ENCODE measurements at regions not wholly inside any gene's neighbourhood (a gene's known extent, or its start where the extent isn't known, plus 50 kb on each side); places are given as distances from the start of the nearest gene placed in this dataset.

DNA sequence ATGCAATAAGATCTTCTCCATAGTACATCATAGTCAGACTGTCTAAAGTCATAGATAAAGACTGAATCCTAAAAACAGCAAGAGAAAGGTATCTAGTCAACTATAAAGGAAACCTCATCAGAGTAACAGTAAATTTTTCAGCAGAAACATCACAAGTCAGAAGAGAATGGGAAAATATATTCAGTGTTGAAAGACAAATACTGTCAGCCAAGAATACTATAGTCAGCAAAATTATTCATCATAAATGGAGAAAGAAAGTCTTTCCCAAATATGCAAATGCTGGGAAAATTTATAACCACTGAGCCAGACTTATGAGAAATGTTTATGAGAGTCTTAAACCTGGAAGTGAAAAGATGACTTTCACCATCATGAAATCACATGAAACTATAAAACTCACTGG lies 136.7 kb downstream of the KDR start:
- no peaks in the 10 kb centered on the region for H3K4me1 ChIP-seq
- no peak for DNase-seq
- ATAC-seq: no peak
- no peaks in the 10 kb centered on the region for H3K36me3 ChIP-seq
- TF ChIP-seq, protein P1, sequence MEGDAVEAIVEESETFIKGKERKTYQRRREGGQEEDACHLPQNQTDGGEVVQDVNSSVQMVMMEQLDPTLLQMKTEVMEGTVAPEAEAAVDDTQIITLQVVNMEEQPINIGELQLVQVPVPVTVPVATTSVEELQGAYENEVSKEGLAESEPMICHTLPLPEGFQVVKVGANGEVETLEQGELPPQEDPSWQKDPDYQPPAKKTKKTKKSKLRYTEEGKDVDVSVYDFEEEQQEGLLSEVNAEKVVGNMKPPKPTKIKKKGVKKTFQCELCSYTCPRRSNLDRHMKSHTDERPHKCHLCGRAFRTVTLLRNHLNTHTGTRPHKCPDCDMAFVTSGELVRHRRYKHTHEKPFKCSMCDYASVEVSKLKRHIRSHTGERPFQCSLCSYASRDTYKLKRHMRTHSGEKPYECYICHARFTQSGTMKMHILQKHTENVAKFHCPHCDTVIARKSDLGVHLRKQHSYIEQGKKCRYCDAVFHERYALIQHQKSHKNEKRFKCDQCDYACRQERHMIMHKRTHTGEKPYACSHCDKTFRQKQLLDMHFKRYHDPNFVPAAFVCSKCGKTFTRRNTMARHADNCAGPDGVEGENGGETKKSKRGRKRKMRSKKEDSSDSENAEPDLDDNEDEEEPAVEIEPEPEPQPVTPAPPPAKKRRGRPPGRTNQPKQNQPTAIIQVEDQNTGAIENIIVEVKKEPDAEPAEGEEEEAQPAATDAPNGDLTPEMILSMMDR (IDR thresholded peaks at IDR 0.05): no peak
- H3K27me3 ChIP-seq: no peaks in the 10 kb centered on the region
- H3K9me3 ChIP-seq: peaks cover 7% of the 10 kb centered on the region
- no peak overlapping the region for H3K27ac ChIP-seq
- no peak overlapping the region for H3K4me3 ChIP-seq
- intact Hi-C loops (cut with DNase I): no loop called here

DNA sequence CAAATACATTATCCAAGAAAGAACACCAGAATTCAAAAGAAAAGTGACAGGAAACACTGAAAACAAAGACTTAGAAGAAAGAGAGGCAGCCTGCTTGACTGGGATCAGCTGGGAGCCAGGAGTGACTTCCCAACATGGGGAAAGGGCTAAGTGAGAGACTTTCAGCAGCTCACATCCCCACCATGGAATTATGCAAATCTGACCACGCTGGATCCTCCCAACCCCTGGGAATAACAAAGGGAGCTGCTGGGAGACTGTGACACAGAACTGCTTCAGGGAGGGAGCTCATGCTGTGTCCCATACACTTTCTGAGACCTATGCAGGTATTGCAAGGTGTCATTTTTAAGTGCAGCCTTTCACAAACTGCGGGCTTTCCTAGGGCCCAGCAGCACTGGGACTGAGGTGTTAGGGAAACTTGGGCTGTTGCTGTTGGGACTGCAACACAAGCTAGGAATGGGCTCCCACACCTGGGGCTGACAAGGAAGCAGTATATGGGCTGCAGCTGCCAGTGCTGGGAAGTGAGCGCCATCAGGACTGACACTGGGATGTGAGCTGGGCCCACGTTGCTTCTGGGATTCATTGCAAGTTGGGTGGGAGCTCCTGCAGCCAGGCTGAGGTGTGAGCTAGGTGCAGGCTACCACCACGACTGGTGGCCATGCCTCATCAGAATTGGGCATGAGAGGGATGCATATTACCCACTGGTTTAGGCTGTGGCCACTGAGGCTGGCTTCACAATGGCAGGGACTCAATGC lies 139.1 kb downstream of the KDR start:
- intact Hi-C loops (cut with DNase I): no loop called here
- Histone ChIP-seq H3K9me3 (peaks cover 7% of the 10 kb centered on the region), H3K27me3 (no peaks in the 10 kb centered on the region), H3K27ac (no peak overlapping the region), H3K4me3 (no peak overlapping the region), H3K36me3 (no peaks in the 10 kb centered on the region), H3K4me1 (no peaks in the 10 kb centered on the region)
- TF ChIP-seq, protein P1 (IDR thresholded peaks at IDR 0.05): no peak
- DNase-seq (no peak), ATAC-seq (no peak)

- intact Hi-C loops (cut with DNase I): no loop called here
- no peak for ATAC-seq
- H3K4me3 ChIP-seq: no peak overlapping the region
- no peak for DNase-seq
- H3K4me1 ChIP-seq: no peaks in the 10 kb centered on the region
- TF ChIP-seq, protein P1 (IDR thresholded peaks at IDR 0.05): no peak
- no peak overlapping the region for H3K27ac ChIP-seq
- no peaks in the 10 kb centered on the region for H3K36me3 ChIP-seq
- no peaks in the 10 kb centered on the region for H3K9me3 ChIP-seq
- H3K27me3 ChIP-seq: no peaks in the 10 kb centered on the region
Measured at GRCh38 chr4:54976682-54977081, 148.7 kb downstream of the KDR start.

- Histone ChIP-seq H3K4me3 (no peak overlapping the region), H3K36me3 (no peaks in the 10 kb centered on the region), H3K27me3 (no peaks in the 10 kb centered on the region), H3K27ac (no peak overlapping the region), H3K4me1 (no peaks in the 10 kb centered on the region), H3K9me3 (no peaks in the 10 kb centered on the region)
- no peak for DNase-seq
- ATAC-seq: no peak
- intact Hi-C loops (cut with DNase I): no loop called here
- TF ChIP-seq, protein P1 (IDR thresholded peaks at IDR 0.05): no peak
Measured at GRCh38 chr4:54976031-54976430, 149.4 kb downstream of the KDR start.

- Histone ChIP-seq H3K9me3 (no peaks in the 10 kb centered on the region), H3K4me1 (no peaks in the 10 kb centered on the region), H3K27ac (no peak overlapping the region), H3K4me3 (no peak overlapping the region), H3K27me3 (no peaks in the 10 kb centered on the region), H3K36me3 (no peaks in the 10 kb centered on the region)
- TF ChIP-seq, protein P1 (IDR thresholded peaks at IDR 0.05): no peak
- ATAC-seq: no peak
- intact Hi-C loops (cut with DNase I): no loop called here
- DNase-seq: no peak
Measured at GRCh38 chr4:54973784-54974183, 151.6 kb downstream of the KDR start.

All from upper lobe of right lung (tissue), 1 donor.